M059J (cell line): ENCODE measurements at regions not wholly inside any gene's neighbourhood (a gene's known extent, or its start where the extent isn't known, plus 50 kb on each side); places are given as distances from the start of the nearest gene placed in this dataset.
"Not testable (repeated sequence)": the region's sequence is repeated elsewhere in the genome, so short reads cannot be mapped to it uniquely, and the experiment has no call there.

ENCODE experiments used
- DNase-seq: peaks from one replicate; pipeline ENCODE4 v3.0.0-alpha.2; 2012; ENCODE audit warnings: low read depth

- no peak for DNase-seq
Measured at GRCh38 chr5:163947848-163948666, 442.6 kb downstream of the MAT2B start.

- DNase-seq: no peak
Measured at GRCh38 chr5:163950248-163950647, 444.8 kb downstream of the MAT2B start.

- DNase-seq: no peak
Measured at GRCh38 chr5:163951069-163951468, 445.6 kb downstream of the MAT2B start.

GRCh38 chr5:163953901-163954300 is 448.5 kb downstream of the MAT2B start:
- no peak for DNase-seq

GRCh38 chr5:163961230-163961629 is 455.8 kb downstream of the MAT2B start:
- not testable (repeated sequence) for DNase-seq

- peak; percentile 67 for DNase-seq
Measured at GRCh38 chr5:163963881-163964280, 458.5 kb downstream of the MAT2B start.

- no peak for DNase-seq
Measured at GRCh38 chr5:163964671-163965070, 459.3 kb downstream of the MAT2B start.

- DNase-seq: no peak
Measured at GRCh38 chr5:163967268-163967667, 461.8 kb downstream of the MAT2B start.

GRCh38 chr5:163968651-163969050 is 463.2 kb downstream of the MAT2B start:
- DNase-seq: no peak

GRCh38 chr5:163976696-163977095 is 471.3 kb downstream of the MAT2B start:
- DNase-seq: peak; percentile 34

GRCh38 chr5:163978897-163979296 is 473.5 kb downstream of the MAT2B start:
- no peak for DNase-seq

GRCh38 chr5:163988566-163988965 is 483.1 kb downstream of the MAT2B start:
- no peak for DNase-seq

- peak; percentile 7 for DNase-seq
Measured at GRCh38 chr5:163993126-163993525, 487.7 kb downstream of the MAT2B start.

GRCh38 chr5:163995206-163995605 is 489.8 kb downstream of the MAT2B start:
- DNase-seq: no peak

GRCh38 chr5:163997965-163998364 is 492.5 kb downstream of the MAT2B start:
- DNase-seq: no peak

GRCh38 chr5:164000241-164000640 is 494.8 kb downstream of the MAT2B start:
- DNase-seq: no peak

- peak; percentile 43 for DNase-seq
Measured at GRCh38 chr5:164000819-164001218, 495.4 kb downstream of the MAT2B start.

- DNase-seq: peak; percentile 23
Measured at GRCh38 chr5:164002214-164002613, 496.8 kb downstream of the MAT2B start.

- peak; percentile 50 for DNase-seq
Measured at GRCh38 chr5:164002628-164003027, 497.2 kb downstream of the MAT2B start.

GRCh38 chr5:164005071-164005470 is 499.7 kb downstream of the MAT2B start:
- no peak for DNase-seq

- no peak for DNase-seq
Measured at GRCh38 chr5:164007064-164007463, 501.6 kb downstream of the MAT2B start.

GRCh38 chr5:164009621-164010020 is 504.2 kb downstream of the MAT2B start:
- DNase-seq: no peak

- no peak for DNase-seq
Measured at GRCh38 chr5:164010900-164011299, 505.5 kb downstream of the MAT2B start.

- DNase-seq: no peak
Measured at GRCh38 chr5:164012371-164012770, 507.0 kb downstream of the MAT2B start.
